T-cell (primary cell): ENCODE measurements at regions not wholly inside any gene's neighbourhood (a gene's known extent, or its start where the extent isn't known, plus 50 kb on each side); places are given as distances from the start of the nearest gene placed in this dataset.

Experiments
- ATAC-seq, 4 experiments: fragments of 200-7000 bp in 3 of 4; fragments of 150-1000 bp in 1 of 4; cut with Tn5 transposase; replicated peaks in 1 of 4; 1 replicate in 3 of 4; 2 replicates in 1 of 4; pipeline ENCODE4 v1.10.0; 2021; ENCODE audit warnings: moderate library complexity in 3 of 4, mild to moderate bottlenecking in 2 of 4, moderate number of reproducible peaks in 1 of 4
- CTCF ChIA-PET, 2 donors: fragments of 300-600 bp; sonication (Branson Sonifier 250); formaldehyde crosslinking; loops; one replicate each; lab custom pipeline; 2022; ENCODE audit warnings: antibody characterized with exemption in 2 of 2; lab: Charles Lee
- POLR2A ChIA-PET, 2 donors: fragments of 300-600 bp; sonication (Branson Sonifier 250); formaldehyde crosslinking; loops; one replicate each; lab custom pipeline; 2022; ENCODE audit warnings: antibody characterized with exemption in 2 of 2; lab: Charles Lee
- DNase-seq, 35 experiments: peaks; one replicate each; pipeline versions ENCODE4 v3.0.0 to v3.0.0-alpha.2; 2013 to 2023
- H3K27ac ChIP-seq: one replicate; pipeline ENCODE4 v1.5.1; 2013; ENCODE audit warnings: low read length
- H3K27me3 ChIP-seq, 2 experiments: replicated peaks in 1 of 2; 1 replicate in 1 of 2; 2 replicates in 1 of 2; pipeline versions ENCODE4 v1.6.1 to v1.7.0; 2013; ENCODE audit warnings: low read length in 1 of 2, mixed read lengths in 1 of 2; ENCODE audit not compliant: control insufficient read depth in 2 of 2, insufficient read depth in 2 of 2; ENCODE audit errors: extremely low read depth in 1 of 2
- H3K36me3 ChIP-seq, 2 donors: 1 replicate in 1 of 2; 2 replicates in 1 of 2; pipeline versions ENCODE4 v1.6.1 to v1.7.0; 2013; ENCODE audit warnings: low read length in 1 of 2; ENCODE audit not compliant: control insufficient read depth in 2 of 2, insufficient read depth in 1 of 2; ENCODE audit errors: extremely low read depth in 1 of 2
- H3K4me1 ChIP-seq, 2 experiments: 1 replicate in 1 of 2; 2 replicates in 1 of 2; pipeline versions ENCODE4 v1.6.1 to v1.7.0; 2013; ENCODE audit warnings: low read length in 2 of 2, mixed read lengths in 1 of 2; ENCODE audit not compliant: insufficient read depth in 2 of 2, control insufficient read depth in 1 of 2; ENCODE audit errors: extremely low read depth in 1 of 2
- H3K4me3 ChIP-seq, 2 donors: 1 replicate in 1 of 2; 2 replicates in 1 of 2; pipeline versions ENCODE4 v1.5.1 to v1.7.0; 2013; ENCODE audit warnings: mild to moderate bottlenecking in 2 of 2, low read length in 1 of 2, moderate library complexity in 1 of 2; ENCODE audit not compliant: control insufficient read depth in 1 of 2; ENCODE audit errors: extremely low read depth in 1 of 2
- H3K9me3 ChIP-seq: 2 replicates; pipeline ENCODE4 v1.7.0; 2013
- H3K27ac Mint-ChIP-seq, 2 donors: one replicate each; pipeline ENCODE4 v1.8.0; 2020 to 2021; ENCODE audit warnings: mild to moderate bottlenecking in 2 of 2, mixed read lengths in 2 of 2
- H3K27me3 Mint-ChIP-seq, 2 donors: one replicate each; pipeline ENCODE4 v1.8.0; 2021 to 2022; ENCODE audit warnings: mixed read lengths in 2 of 2
- H3K36me3 Mint-ChIP-seq: one replicate; pipeline ENCODE4 v1.8.0; 2021; ENCODE audit warnings: mixed read lengths
- H3K4me1 Mint-ChIP-seq, 3 donors: one replicate each; pipeline ENCODE4 v1.8.0; 2020 to 2022; ENCODE audit warnings: mixed read lengths in 3 of 3, mild to moderate bottlenecking in 1 of 3
- H3K4me3 Mint-ChIP-seq, 3 donors: one replicate each; pipeline ENCODE4 v1.8.0; 2020 to 2022; ENCODE audit warnings: mild to moderate bottlenecking in 3 of 3, mixed read lengths in 3 of 3, moderate library complexity in 3 of 3
- H3K9me3 Mint-ChIP-seq, 3 donors: one replicate each; pipeline ENCODE4 v1.8.0; 2020 to 2022; ENCODE audit warnings: mixed read lengths in 3 of 3
- WGBS: methylation state at CpG from one replicate; pipeline ENCODE4 v1.1.5; 2013; ENCODE audit warnings: missing lambda C conversion rate; ENCODE audit not compliant: insufficient coverage; 5-methylcytosine and 5-hydroxymethylcytosine counted together

- no CpG with 5 or more reads among the region's 2 CpGs for WGBS
- Histone ChIP-seq H3K4me1 (no peaks in the 10 kb centered on the region), H3K36me3 (no peaks in the 10 kb centered on the region), H3K4me3 (no peak overlapping the region), H3K9me3 (no peaks in the 10 kb centered on the region), H3K27me3 (no peaks in the 10 kb centered on the region), H3K27ac (no peak overlapping the region)
- Mint-ChIP-seq H3K27ac (no peak overlapping the region), H3K4me1 (no peaks in the 10 kb centered on the region), H3K27me3 (no peaks in the 10 kb centered on the region), H3K4me3 (no peak overlapping the region), H3K36me3 (no peaks in the 10 kb centered on the region), H3K9me3 (no peaks in the 10 kb centered on the region)
- CTCF ChIA-PET, result no interaction called here
- DNase-seq, result no peak
- POLR2A ChIA-PET, result no interaction called here
- no peak for ATAC-seq
These were observed 570.7 kb downstream of the EPHA4 start for GRCh38 chr2:221001381-221001801.

- Mint-ChIP-seq H3K27ac (no peak overlapping the region), H3K4me3 (no peak overlapping the region), H3K36me3 (no peaks in the 10 kb centered on the region), H3K4me1 (no peaks in the 10 kb centered on the region), H3K27me3 (no peaks in the 10 kb centered on the region), H3K9me3 (no peaks in the 10 kb centered on the region)
- Histone ChIP-seq H3K9me3 (no peaks in the 10 kb centered on the region), H3K27me3 (no peaks in the 10 kb centered on the region), H3K36me3 (no peaks in the 10 kb centered on the region), H3K27ac (no peak overlapping the region), H3K4me3 (no peak overlapping the region), H3K4me1 (no peaks in the 10 kb centered on the region)
- ChIA-PET CTCF (no interaction called here), POLR2A (interaction anchor here in 1 of 2 donors (0.6 kb wide), 1 partner anchor 454 kb away, joined by 3 read pairs; no protein-coding TSS in a partner anchor)
- DNase-seq (no peak), ATAC-seq (no peak)
- no CpG with 5 or more reads among the region's 1 CpG for whole genome bisulfite sequencing
These were observed 569.9 kb downstream of the EPHA4 start for GRCh38 chr2:221002101-221002685.

GRCh38 chr2:221005338-221005737, 566.8 kb downstream of the EPHA4 start:
- Mint-ChIP-seq H3K36me3 (no peaks in the 10 kb centered on the region), H3K9me3 (no peaks in the 10 kb centered on the region), H3K27me3 (no peaks in the 10 kb centered on the region), H3K4me1 (no peaks in the 10 kb centered on the region), H3K4me3 (no peak overlapping the region), H3K27ac (no peak overlapping the region)
- ChIA-PET CTCF (no interaction called here), POLR2A (interaction anchor here in 1 of 2 donors (0.6 kb wide), 1 partner anchor 151 kb away, joined by 3 read pairs; no protein-coding TSS in a partner anchor)
- Histone ChIP-seq H3K4me3 (no peak overlapping the region), H3K9me3 (no peaks in the 10 kb centered on the region), H3K27ac (no peak overlapping the region), H3K27me3 (no peaks in the 10 kb centered on the region), H3K36me3 (no peaks in the 10 kb centered on the region), H3K4me1 (no peaks in the 10 kb centered on the region)
- ATAC-seq (no peak), DNase-seq (no peak)
- WGBS, result no CpG with 5 or more reads among the region's 3 CpGs

GRCh38 chr2:221006084-221006483, 566.0 kb downstream of the EPHA4 start:
- no peaks in the 10 kb centered on the region for H3K27me3 Mint-ChIP-seq
- no peaks in the 10 kb centered on the region for H3K27me3 ChIP-seq
- H3K36me3 ChIP-seq, result no peaks in the 10 kb centered on the region
- no peaks in the 10 kb centered on the region for H3K9me3 Mint-ChIP-seq
- no peak overlapping the region for H3K4me3 ChIP-seq
- H3K36me3 Mint-ChIP-seq, result no peaks in the 10 kb centered on the region
- ATAC-seq, result no peak
- ChIA-PET CTCF (no interaction called here), POLR2A (no interaction called here)
- no peaks in the 10 kb centered on the region for H3K4me1 ChIP-seq
- no peaks in the 10 kb centered on the region for H3K4me1 Mint-ChIP-seq
- H3K27ac ChIP-seq, result no peak overlapping the region
- no peak overlapping the region for H3K27ac Mint-ChIP-seq
- H3K4me3 Mint-ChIP-seq, result no peak overlapping the region
- DNase-seq, result no peak
- H3K9me3 ChIP-seq, result no peaks in the 10 kb centered on the region

GRCh38 chr2:221016551-221016950, 555.6 kb downstream of the EPHA4 start:
- H3K27ac ChIP-seq, result no peak overlapping the region
- no peak for ATAC-seq
- CTCF ChIA-PET, result no interaction called here
- H3K36me3 ChIP-seq, result no peaks in the 10 kb centered on the region
- Mint-ChIP-seq H3K9me3 (no peaks in the 10 kb centered on the region), H3K27ac (no peak overlapping the region), H3K27me3 (no peaks in the 10 kb centered on the region), H3K4me1 (no peaks in the 10 kb centered on the region), H3K36me3 (no peaks in the 10 kb centered on the region), H3K4me3 (no peak overlapping the region)
- H3K4me3 ChIP-seq, result no peak overlapping the region
- WGBS, result no CpG with 5 or more reads among the region's 2 CpGs
- POLR2A ChIA-PET, result no interaction called here
- H3K27me3 ChIP-seq, result no peaks in the 10 kb centered on the region
- no peaks in the 10 kb centered on the region for H3K4me1 ChIP-seq
- no peak for DNase-seq
- no peaks in the 10 kb centered on the region for H3K9me3 ChIP-seq

- no peaks in the 10 kb centered on the region for H3K9me3 Mint-ChIP-seq
- H3K27me3 Mint-ChIP-seq, result peaks cover 3 to 4% of the 10 kb centered on the region in 2 donors
- ATAC-seq (no peak), DNase-seq (no peak)
- H3K4me1 ChIP-seq, result no peaks in the 10 kb centered on the region
- no peak overlapping the region for H3K4me3 ChIP-seq
- H3K27me3 ChIP-seq, result no peaks in the 10 kb centered on the region
- WGBS, result no CpG with 5 or more reads among the region's 1 CpG
- H3K36me3 ChIP-seq, result no peaks in the 10 kb centered on the region
- CTCF ChIA-PET, result no interaction called here
- H3K4me1 Mint-ChIP-seq, result no peaks in the 10 kb centered on the region
- H3K27ac ChIP-seq, result no peak overlapping the region
- H3K9me3 ChIP-seq, result no peaks in the 10 kb centered on the region
- no peak overlapping the region for H3K4me3 Mint-ChIP-seq
- H3K27ac Mint-ChIP-seq, result no peak overlapping the region
- POLR2A ChIA-PET, result no interaction called here
- no peaks in the 10 kb centered on the region for H3K36me3 Mint-ChIP-seq
These were observed 553.8 kb downstream of the EPHA4 start for GRCh38 chr2:221018262-221018661.

GRCh38 chr2:221019668-221020067, 552.4 kb downstream of the EPHA4 start:
- Mint-ChIP-seq H3K9me3 (no peaks in the 10 kb centered on the region), H3K27ac (no peak overlapping the region), H3K36me3 (no peaks in the 10 kb centered on the region), H3K4me1 (no peaks in the 10 kb centered on the region), H3K4me3 (no peak overlapping the region), H3K27me3 (peaks cover 3 to 4% of the 10 kb centered on the region in 2 donors)
- no peak overlapping the region for H3K27ac ChIP-seq
- H3K9me3 ChIP-seq, result no peaks in the 10 kb centered on the region
- H3K36me3 ChIP-seq, result no peaks in the 10 kb centered on the region
- no peak for DNase-seq
- no peak overlapping the region for H3K4me3 ChIP-seq
- WGBS, result no CpG with 5 or more reads among the region's 5 CpGs
- ATAC-seq, result no peak
- ChIA-PET POLR2A (no interaction called here), CTCF (no interaction called here)
- no peaks in the 10 kb centered on the region for H3K27me3 ChIP-seq
- no peaks in the 10 kb centered on the region for H3K4me1 ChIP-seq
